ENCODE measurements at regions not wholly inside any gene's neighbourhood (a gene's known extent, or its start where the extent isn't known, plus 50 kb on each side); places are given as distances from the start of the nearest gene placed in this dataset.

DNA sequence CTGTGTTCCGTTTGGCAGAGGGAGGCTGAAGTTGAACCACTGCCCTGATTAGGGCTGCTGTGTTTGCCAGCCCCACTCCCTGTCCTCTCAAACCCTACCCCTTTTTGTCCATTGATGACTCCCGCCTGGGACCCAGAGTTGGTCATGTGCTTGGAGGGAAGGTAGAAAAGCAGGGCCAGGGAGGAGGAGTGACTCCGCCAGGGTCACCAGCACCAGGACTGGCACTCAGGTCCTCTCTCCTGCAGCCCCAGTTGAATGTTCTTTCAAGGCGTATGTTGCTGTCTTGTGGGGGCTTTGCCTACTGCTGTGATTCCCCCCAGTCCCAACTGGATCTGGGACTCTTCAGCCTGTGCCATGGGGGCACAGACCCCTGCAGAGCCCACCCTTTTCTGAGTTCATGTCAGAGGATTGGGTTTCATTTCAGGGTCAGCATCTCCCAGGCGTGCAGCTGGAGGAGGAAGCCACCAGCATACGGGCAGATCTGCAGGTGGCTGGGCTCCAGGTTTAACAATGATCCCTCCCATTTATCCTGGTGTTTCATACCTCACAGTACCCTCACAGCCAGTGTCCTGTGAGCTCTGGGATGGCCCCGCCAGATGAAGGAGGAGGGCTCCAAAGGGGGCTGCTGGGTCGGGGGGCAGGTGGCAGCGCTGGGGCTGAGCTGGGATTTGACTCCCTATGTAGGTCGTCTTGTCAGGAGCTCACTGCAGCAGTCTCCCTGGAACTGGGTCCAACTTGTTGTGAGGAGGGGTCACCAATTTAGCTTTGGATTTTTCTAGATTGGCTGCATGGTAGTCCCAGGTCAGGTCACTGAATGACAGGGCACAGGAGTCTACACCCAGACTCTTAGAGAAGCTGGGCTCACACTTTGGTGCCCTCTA is 55.7 kb downstream of the MSX1 start:
- TF ChIP-seq, protein P1, sequence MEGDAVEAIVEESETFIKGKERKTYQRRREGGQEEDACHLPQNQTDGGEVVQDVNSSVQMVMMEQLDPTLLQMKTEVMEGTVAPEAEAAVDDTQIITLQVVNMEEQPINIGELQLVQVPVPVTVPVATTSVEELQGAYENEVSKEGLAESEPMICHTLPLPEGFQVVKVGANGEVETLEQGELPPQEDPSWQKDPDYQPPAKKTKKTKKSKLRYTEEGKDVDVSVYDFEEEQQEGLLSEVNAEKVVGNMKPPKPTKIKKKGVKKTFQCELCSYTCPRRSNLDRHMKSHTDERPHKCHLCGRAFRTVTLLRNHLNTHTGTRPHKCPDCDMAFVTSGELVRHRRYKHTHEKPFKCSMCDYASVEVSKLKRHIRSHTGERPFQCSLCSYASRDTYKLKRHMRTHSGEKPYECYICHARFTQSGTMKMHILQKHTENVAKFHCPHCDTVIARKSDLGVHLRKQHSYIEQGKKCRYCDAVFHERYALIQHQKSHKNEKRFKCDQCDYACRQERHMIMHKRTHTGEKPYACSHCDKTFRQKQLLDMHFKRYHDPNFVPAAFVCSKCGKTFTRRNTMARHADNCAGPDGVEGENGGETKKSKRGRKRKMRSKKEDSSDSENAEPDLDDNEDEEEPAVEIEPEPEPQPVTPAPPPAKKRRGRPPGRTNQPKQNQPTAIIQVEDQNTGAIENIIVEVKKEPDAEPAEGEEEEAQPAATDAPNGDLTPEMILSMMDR (IDR thresholded peaks at IDR 0.05): no peak
- no peak for TF ChIP-seq EZH2phosphoT487 (IDR thresholded peaks at IDR 0.05)
- TF ChIP-seq EZH2 (IDR thresholded peaks at IDR 0.05): no peak

Measured in neural progenitor cell (in vitro differentiated cells).